PFSK-1 (cell line): ENCODE measurements at regions not wholly inside any gene's neighbourhood (a gene's known extent, or its start where the extent isn't known, plus 50 kb on each side); places are given as distances from the start of the nearest gene placed in this dataset.

Experiments
- FOXP2 ChIP-seq: optimal IDR thresholded peaks from 2 replicates; pipeline ENCODE3; 2011; ENCODE audit warnings: borderline replicate concordance, control low read depth, inconsistent platforms; ENCODE audit not compliant: insufficient read depth; ENCODE audit errors: extremely low read length, extremely low read depth
- POLR2AphosphoS5 ChIP-seq: IDR thresholded peaks from 2 replicates; pipeline ENCODE4 v1.6.1; 2012; ENCODE audit warnings: low read depth, mild to moderate bottlenecking, control low read depth, low read length, moderate library complexity
- REST ChIP-seq, 2 experiments: IDR thresholded peaks; 2 replicates each; pipeline versions ENCODE4 v1.6.1 to v1.8.0; 2011 to 2012; ENCODE audit warnings: low read depth in 2 of 2, low read length in 2 of 2, control low read depth in 1 of 2, inconsistent platforms in 1 of 2, mild to moderate bottlenecking in 1 of 2, moderate library complexity in 1 of 2; ENCODE audit not compliant: insufficient read depth in 1 of 2
- SIN3A ChIP-seq: IDR thresholded peaks from 2 replicates; pipeline ENCODE4 v1.6.1; 2012; ENCODE audit warnings: mild to moderate bottlenecking, low read length, moderate library complexity, borderline replicate concordance; ENCODE audit not compliant: insufficient read depth
- TAF1 ChIP-seq: IDR thresholded peaks from 2 replicates; pipeline ENCODE4 v1.6.1; 2012; ENCODE audit warnings: low read length, control low read depth, borderline replicate concordance; ENCODE audit not compliant: insufficient read depth

DNA sequence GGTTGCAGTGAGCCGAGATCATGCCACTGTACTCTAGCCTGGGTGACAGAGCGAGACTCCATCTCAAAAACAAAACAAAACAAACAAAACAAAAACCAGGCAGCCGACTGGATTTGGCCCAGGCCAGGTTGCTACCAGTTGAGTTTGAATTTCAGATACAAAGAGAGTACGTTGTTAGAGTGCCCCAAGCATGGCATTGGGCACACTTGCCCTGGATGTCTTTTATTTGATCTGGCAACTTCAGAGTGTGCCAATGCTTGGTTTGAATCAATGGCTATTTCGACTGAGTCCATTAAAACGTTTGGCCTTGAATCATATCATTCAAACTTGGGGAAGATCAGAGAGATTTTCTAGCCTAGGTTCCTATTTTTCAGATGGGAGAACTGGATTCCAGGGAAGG is 213.4 kb upstream of the SHH start:
- no peak for TF ChIP-seq TAF1
- TF ChIP-seq SIN3A: no peak
- no peak for TF ChIP-seq FOXP2
- no peak for TF ChIP-seq POLR2AphosphoS5
- no peak for TF ChIP-seq REST (IDR thresholded peaks at IDR 0.05; ENCODE audit: insufficient read depth in 1 of 2, low read depth in 2 of 2, low read length in 2 of 2)

DNA sequence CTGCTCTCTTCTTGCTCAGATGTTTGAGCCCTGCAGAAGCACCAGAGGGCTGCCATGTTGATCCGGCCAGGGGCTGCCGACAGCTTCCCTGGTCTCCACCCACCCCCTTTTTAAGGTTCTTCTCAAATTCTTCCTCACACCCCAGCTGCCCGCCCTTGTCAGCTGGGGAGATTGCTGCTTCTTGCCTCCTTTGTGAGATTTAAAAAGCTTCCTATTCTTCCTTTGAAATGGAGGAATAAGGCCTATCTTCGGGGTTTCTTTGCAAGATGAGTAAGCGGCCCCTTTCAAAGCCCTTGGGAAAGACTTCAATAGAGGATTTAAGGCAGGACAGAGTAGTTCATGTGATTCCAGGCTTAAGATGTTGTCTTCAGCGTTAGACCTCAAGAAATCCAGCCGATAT is 211.9 kb upstream of the SHH start:
- TF ChIP-seq TAF1 (no peak), SIN3A (no peak), POLR2AphosphoS5 (no peak), FOXP2 (no peak), REST (IDR thresholded peaks at IDR 0.05; ENCODE audit: insufficient read depth in 1 of 2, low read depth in 2 of 2, low read length in 2 of 2) (no peak)

DNA sequence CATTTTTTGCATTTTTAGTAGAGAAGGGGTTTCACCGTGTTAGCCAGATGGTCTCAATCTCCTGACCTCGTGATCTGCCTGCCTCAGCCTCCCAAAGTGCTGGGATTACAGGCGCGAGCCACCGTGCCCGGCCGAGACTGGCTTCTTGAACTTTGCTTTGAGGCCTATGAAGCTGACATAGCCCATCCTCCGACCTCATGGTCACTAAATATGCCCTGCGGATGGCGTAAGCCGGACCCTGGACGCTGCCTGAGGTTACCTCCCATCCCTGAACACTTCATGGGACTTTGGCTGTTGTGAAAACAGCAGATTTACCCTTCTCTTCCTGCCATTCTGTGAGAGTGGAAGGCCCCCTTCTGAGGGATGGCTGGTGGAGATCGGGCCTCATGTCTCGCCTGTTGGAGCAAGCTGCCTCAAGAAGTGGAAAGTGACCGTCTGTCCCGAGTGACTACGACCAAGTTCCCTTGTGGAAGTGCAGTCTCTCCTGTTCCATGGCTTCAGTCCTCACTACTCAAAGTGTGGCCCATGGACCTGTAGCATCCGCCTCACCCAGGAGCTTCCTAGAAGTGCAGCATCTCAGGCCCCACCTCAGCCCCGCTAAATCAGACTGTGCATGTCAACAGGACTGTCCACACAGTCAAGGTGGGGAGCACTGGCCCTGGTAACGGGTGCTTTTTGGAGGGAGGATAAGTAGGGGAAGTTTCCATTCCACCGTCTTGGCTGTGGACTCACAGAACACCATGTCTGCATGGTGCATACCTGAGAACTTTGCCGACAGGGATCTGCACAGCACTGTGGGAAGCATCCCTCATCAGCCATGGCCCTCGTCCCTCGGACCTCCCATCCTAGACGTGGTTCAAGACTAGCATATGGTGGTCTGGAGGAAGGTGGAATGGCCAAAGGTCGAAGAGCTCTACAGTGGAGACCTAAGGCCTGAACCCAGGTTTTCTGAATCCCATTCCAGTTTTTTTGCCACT is 210.5 kb upstream of the SHH start:
- no peak for TF ChIP-seq TAF1
- no peak for TF ChIP-seq FOXP2
- no peak for TF ChIP-seq SIN3A
- TF ChIP-seq POLR2AphosphoS5: no peak
- TF ChIP-seq REST (IDR thresholded peaks at IDR 0.05; ENCODE audit: insufficient read depth in 1 of 2, low read depth in 2 of 2, low read length in 2 of 2): no peak

GRCh38 chr7:156021471-156021870 is 209.2 kb upstream of the SHH start:
- TF ChIP-seq TAF1: no peak
- no peak for TF ChIP-seq FOXP2
- TF ChIP-seq SIN3A: no peak
- TF ChIP-seq REST (IDR thresholded peaks at IDR 0.05; ENCODE audit: insufficient read depth in 1 of 2, low read depth in 2 of 2, low read length in 2 of 2): no peak
- TF ChIP-seq POLR2AphosphoS5: no peak
